ENCODE measurements at regions not wholly inside any gene's neighbourhood (a gene's known extent, or its start where the extent isn't known, plus 50 kb on each side); places are given as distances from the start of the nearest gene placed in this dataset.

- TF ChIP-seq TP53 (CRISPR knock-in tag; conservative IDR thresholded peaks at IDR 0.05) (no peak), ZUFSP (CRISPR knock-in tag; IDR thresholded peaks at IDR 0.05; ENCODE audit: borderline replicate concordance) (no peak)
Measured at GRCh38 chr17:69918164-69918563, 156.9 kb upstream of the KCNJ16 start.

Measured in HepG2 (cell line).